NB4 (cell line): ENCODE measurements at regions not wholly inside any gene's neighbourhood (a gene's known extent, or its start where the extent isn't known, plus 50 kb on each side); places are given as distances from the start of the nearest gene placed in this dataset.
A peak's percentile ranks its signal among the peaks of the same experiment; 100 is the strongest.

Source experiments
- DNase-seq: peaks from one replicate; pipeline ENCODE4 v3.0.0; 2010; ENCODE audit warnings: low read depth
- H3K4me3 ChIP-seq: one replicate; pipeline ENCODE4 v1.5.1; 2011; ENCODE audit warnings: mild to moderate bottlenecking, low read depth, low read length, moderate library complexity
- CTCF ChIP-seq: IDR thresholded peaks from one replicate; pipeline ENCODE4 v1.5.1; 2012; ENCODE audit warnings: low read depth, low read length
- MYC ChIP-seq: IDR thresholded peaks from 2 replicates; pipeline ENCODE4 v1.6.1; 2011; ENCODE audit warnings: low read depth, low read length
- POLR2A ChIP-seq: IDR thresholded peaks from 2 replicates; pipeline ENCODE4 v1.6.1; 2011; ENCODE audit warnings: mild to moderate bottlenecking; ENCODE audit not compliant: insufficient read length; ENCODE audit errors: extremely low read depth
- TF ChIP-seq, protein P1 (sequence below): IDR thresholded peaks from 2 replicates; pipeline ENCODE4 v1.6.1; 2011; ENCODE audit warnings: low read depth, low read length

DNA sequence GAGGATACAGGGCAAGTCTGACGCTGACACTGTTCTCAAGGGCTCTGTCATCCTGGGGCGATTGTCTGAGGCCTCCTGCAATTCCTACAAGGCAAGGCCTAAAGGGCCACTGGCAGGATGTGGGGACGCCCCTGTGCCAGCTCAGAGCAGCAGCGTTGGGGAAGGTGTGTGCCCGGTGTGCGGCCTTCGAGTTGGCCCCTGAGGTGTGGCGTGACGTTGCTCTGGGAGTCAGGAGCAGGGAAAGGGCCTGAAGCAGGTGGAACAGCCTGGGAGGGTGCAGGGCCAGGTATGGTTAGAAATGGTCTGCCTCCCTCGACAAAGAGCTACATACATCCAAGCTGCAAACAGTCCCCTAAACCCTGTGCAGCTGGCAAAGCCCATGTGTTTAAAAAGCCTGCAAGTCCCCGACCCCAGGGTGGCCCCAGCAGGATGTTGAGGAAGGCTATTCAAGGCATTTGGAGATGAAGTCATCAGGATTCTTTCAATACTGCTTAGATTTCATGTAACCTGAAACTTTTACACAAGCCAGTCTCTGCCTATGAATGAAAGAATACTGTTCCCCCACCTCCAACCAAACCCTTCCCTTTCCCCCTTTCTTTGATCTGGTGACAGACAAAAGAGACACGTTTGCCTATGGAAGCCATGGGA lies 142.5 kb upstream of the TNS3 start:
- no peak for DNase-seq
- TF ChIP-seq POLR2A (no peak), MYC (no peak), CTCF (no peak)
- TF ChIP-seq, protein P1, sequence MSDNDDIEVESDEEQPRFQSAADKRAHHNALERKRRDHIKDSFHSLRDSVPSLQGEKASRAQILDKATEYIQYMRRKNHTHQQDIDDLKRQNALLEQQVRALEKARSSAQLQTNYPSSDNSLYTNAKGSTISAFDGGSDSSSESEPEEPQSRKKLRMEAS: no peak
- no peak overlapping the region for H3K4me3 ChIP-seq

GRCh38 chr7:47722126-47722525 lies 140.2 kb upstream of the TNS3 start:
- TF ChIP-seq MYC: no peak
- TF ChIP-seq POLR2A: no peak
- TF ChIP-seq, protein P1: no peak
- no peak for TF ChIP-seq CTCF
- no peak overlapping the region for H3K4me3 ChIP-seq
- no peak for DNase-seq

GRCh38 chr7:47721670-47722069 lies 139.8 kb upstream of the TNS3 start:
- no peak for DNase-seq
- peak; percentile 8 for TF ChIP-seq CTCF
- TF ChIP-seq POLR2A: no peak
- no peak for TF ChIP-seq MYC
- TF ChIP-seq, protein P1: no peak

GRCh38 chr7:47720907-47721244 lies 139.0 kb upstream of the TNS3 start:
- no peak overlapping the region for H3K4me3 ChIP-seq
- no peak for TF ChIP-seq CTCF
- no peak for TF ChIP-seq POLR2A
- TF ChIP-seq, protein P1: no peak
- no peak for TF ChIP-seq MYC
- DNase-seq: no peak

More at GRCh38 chr7:47721670-47722069, 139.8 kb upstream of the TNS3 start:
- H3K4me3 ChIP-seq: no peak overlapping the region

- TF ChIP-seq, protein P1: no peak
- TF ChIP-seq POLR2A: no peak
- TF ChIP-seq MYC: no peak
- TF ChIP-seq CTCF: no peak
- no peak for DNase-seq
- no peak overlapping the region for H3K4me3 ChIP-seq
These were observed 138.4 kb upstream of the TNS3 start for GRCh38 chr7:47720141-47720906.
